Type B pancreatic cell (in vitro differentiated cells): ENCODE measurements at regions not wholly inside any gene's neighbourhood (a gene's known extent, or its start where the extent isn't known, plus 50 kb on each side); places are given as distances from the start of the nearest gene placed in this dataset.

Experiments used
- DNase-seq: peaks from one replicate; pipeline ENCODE4 v3.0.0; 2021; ENCODE audit warnings: mixed read lengths; ENCODE audit not compliant: unreplicated experiment; ENCODE audit errors: extremely low spot score
- H3K27ac Mint-ChIP-seq: 2 replicates; pipeline ENCODE4 v1.8.0; 2021; ENCODE audit warnings: mild to moderate bottlenecking, mixed read lengths
- H3K27me3 Mint-ChIP-seq: 2 replicates; pipeline ENCODE4 v1.8.0; 2021; ENCODE audit warnings: mixed read lengths
- H3K36me3 Mint-ChIP-seq: 2 replicates; pipeline ENCODE4 v1.8.0; 2021; ENCODE audit warnings: mixed read lengths
- H3K4me1 Mint-ChIP-seq: one replicate; pipeline ENCODE4 v1.8.0; 2021; ENCODE audit warnings: mixed read lengths; ENCODE audit not compliant: unreplicated experiment
- H3K4me3 Mint-ChIP-seq: 2 replicates; pipeline ENCODE4 v1.8.0; 2021; ENCODE audit warnings: mild to moderate bottlenecking, mixed read lengths
- H3K9me3 Mint-ChIP-seq: 2 replicates; pipeline ENCODE4 v1.8.0; 2021; ENCODE audit warnings: mixed read lengths
- TF ChIP-seq, protein P1 (sequence below): fragments of 200-600 bp; sonication (generic); conservative IDR thresholded peaks from 2 replicates; pipeline ENCODE4 v1.5.0; 2021; ENCODE audit warnings: antibody characterized with exemption, mild to moderate bottlenecking

GRCh38 chr2:66781804-66782203 lies 346.9 kb downstream of the MEIS1 start:
- TF ChIP-seq, protein P1, sequence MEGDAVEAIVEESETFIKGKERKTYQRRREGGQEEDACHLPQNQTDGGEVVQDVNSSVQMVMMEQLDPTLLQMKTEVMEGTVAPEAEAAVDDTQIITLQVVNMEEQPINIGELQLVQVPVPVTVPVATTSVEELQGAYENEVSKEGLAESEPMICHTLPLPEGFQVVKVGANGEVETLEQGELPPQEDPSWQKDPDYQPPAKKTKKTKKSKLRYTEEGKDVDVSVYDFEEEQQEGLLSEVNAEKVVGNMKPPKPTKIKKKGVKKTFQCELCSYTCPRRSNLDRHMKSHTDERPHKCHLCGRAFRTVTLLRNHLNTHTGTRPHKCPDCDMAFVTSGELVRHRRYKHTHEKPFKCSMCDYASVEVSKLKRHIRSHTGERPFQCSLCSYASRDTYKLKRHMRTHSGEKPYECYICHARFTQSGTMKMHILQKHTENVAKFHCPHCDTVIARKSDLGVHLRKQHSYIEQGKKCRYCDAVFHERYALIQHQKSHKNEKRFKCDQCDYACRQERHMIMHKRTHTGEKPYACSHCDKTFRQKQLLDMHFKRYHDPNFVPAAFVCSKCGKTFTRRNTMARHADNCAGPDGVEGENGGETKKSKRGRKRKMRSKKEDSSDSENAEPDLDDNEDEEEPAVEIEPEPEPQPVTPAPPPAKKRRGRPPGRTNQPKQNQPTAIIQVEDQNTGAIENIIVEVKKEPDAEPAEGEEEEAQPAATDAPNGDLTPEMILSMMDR = no peak

DNA sequence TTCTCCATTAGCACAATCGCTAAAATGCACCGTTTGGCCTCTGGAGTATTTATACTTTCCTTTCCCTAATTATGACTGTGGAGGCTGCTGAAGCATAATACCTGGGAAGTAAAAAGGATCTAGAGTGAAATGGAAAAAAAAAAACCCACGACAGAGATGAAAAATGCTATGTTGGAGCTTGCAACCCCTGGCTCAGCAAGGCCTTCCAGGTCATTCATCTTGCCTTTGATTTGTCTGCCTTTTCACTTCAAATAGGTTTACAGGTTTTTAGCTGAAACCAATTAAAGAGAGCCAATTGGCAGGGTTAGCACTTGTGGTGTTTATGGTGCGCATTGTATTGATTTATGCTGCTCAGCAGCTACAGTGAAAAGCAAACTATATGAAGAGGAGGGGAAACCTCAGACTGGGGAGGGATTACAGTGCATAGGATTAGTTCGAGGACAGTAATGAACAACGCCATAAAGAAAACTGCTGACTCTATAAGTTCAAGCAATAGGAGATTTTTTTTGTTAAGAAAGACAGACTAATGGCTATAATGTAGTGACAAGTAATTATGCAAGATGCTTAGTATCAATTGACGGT lies 347.9 kb downstream of the MEIS1 start:
- H3K4me3 Mint-ChIP-seq = peak overlapping the region; percentile 17
- no peak for DNase-seq
- peaks cover 3% of the 10 kb centered on the region for H3K36me3 Mint-ChIP-seq
- TF ChIP-seq, protein P1 = no peak
- peaks cover 9% of the 10 kb centered on the region for H3K9me3 Mint-ChIP-seq
- H3K27me3 Mint-ChIP-seq = peaks cover 3% of the 10 kb centered on the region
- H3K27ac Mint-ChIP-seq = peak overlapping the region; percentile 62
- peaks cover 17% of the 10 kb centered on the region for H3K4me1 Mint-ChIP-seq

More at GRCh38 chr2:66781804-66782203, 346.9 kb downstream of the MEIS1 start:
- Mint-ChIP-seq H3K27ac (peak overlapping the region; percentile 66), H3K4me3 (no peak overlapping the region), H3K4me1 (peaks cover 17% of the 10 kb centered on the region), H3K9me3 (peaks cover 9% of the 10 kb centered on the region), H3K36me3 (peaks cover 3% of the 10 kb centered on the region), H3K27me3 (peaks cover 3% of the 10 kb centered on the region)
- DNase-seq = no peak

GRCh38 chr2:66789741-66790140 lies 354.8 kb downstream of the MEIS1 start:
- Mint-ChIP-seq H3K27me3 (peaks cover 3% of the 10 kb centered on the region), H3K9me3 (no peaks in the 10 kb centered on the region), H3K36me3 (no peaks in the 10 kb centered on the region), H3K4me1 (peaks cover 18% of the 10 kb centered on the region), H3K27ac (no peak overlapping the region), H3K4me3 (no peak overlapping the region)
- TF ChIP-seq, protein P1 = no peak
- no peak for DNase-seq

GRCh38 chr2:66790651-66791181 lies 355.8 kb downstream of the MEIS1 start:
- Mint-ChIP-seq H3K4me1 (peaks cover 19% of the 10 kb centered on the region), H3K4me3 (no peak overlapping the region), H3K9me3 (no peaks in the 10 kb centered on the region), H3K27ac (no peak overlapping the region), H3K27me3 (peaks cover 3% of the 10 kb centered on the region), H3K36me3 (no peaks in the 10 kb centered on the region)
- DNase-seq = no peak
- TF ChIP-seq, protein P1 = no peak

GRCh38 chr2:66794070-66794469 lies 359.1 kb downstream of the MEIS1 start:
- no peaks in the 10 kb centered on the region for H3K36me3 Mint-ChIP-seq
- peaks cover 19% of the 10 kb centered on the region for H3K4me1 Mint-ChIP-seq
- TF ChIP-seq, protein P1 = no peak
- H3K27me3 Mint-ChIP-seq = no peaks in the 10 kb centered on the region
- DNase-seq = no peak
- no peaks in the 10 kb centered on the region for H3K9me3 Mint-ChIP-seq
- H3K4me3 Mint-ChIP-seq = no peak overlapping the region
- H3K27ac Mint-ChIP-seq = no peak overlapping the region
